WTC11 (cell line): ENCODE measurements at regions not wholly inside any gene's neighbourhood (a gene's known extent, or its start where the extent isn't known, plus 50 kb on each side); places are given as distances from the start of the nearest gene placed in this dataset.

Experiments
- CBFB ChIP-seq: sonication (generic); formaldehyde crosslinking; IDR thresholded peaks from 2 replicates; pipeline ENCODE4 v1.8.1; 2022; ENCODE audit warnings: mild to moderate bottlenecking, low read depth, missing genetic modification reagents
- CREM ChIP-seq: sonication (generic); formaldehyde crosslinking; IDR thresholded peaks from 2 replicates; pipeline ENCODE4 v1.8.1; 2022; ENCODE audit warnings: mild to moderate bottlenecking, missing genetic modification reagents, moderate library complexity
- CTCF ChIP-seq: fragments of 200-600 bp; IDR thresholded peaks from 2 replicates; pipeline ENCODE4 v1.8.0; 2022; ENCODE audit warnings: antibody characterized with exemption
- FOXP1 ChIP-seq: sonication (generic); formaldehyde crosslinking; IDR thresholded peaks from 2 replicates; pipeline ENCODE4 v1.8.0; 2022; ENCODE audit warnings: missing genetic modification reagents, mild to moderate bottlenecking, moderate library complexity, borderline replicate concordance
- GRHL2 ChIP-seq: fragments of 250-450 bp; sonication (Bioruptor Pico); IDR thresholded peaks from 2 replicates; pipeline ENCODE4 v1.8.0; 2022; ENCODE audit warnings: mild to moderate bottlenecking, moderate library complexity; ENCODE audit not compliant: insufficient replicate concordance, severe bottlenecking
- KAT7 ChIP-seq: sonication (generic); formaldehyde crosslinking; IDR thresholded peaks from 2 replicates; pipeline ENCODE4 v1.8.1; 2023; ENCODE audit warnings: missing genetic modification reagents, mild to moderate bottlenecking, borderline replicate concordance
- PRRX2 ChIP-seq: fragments of 250-450 bp; sonication (Bioruptor Pico); IDR thresholded peaks from 2 replicates; pipeline ENCODE4 v1.8.0; 2021; ENCODE audit warnings: mild to moderate bottlenecking
- TCF7 ChIP-seq: sonication (generic); formaldehyde crosslinking; IDR thresholded peaks from 2 replicates; pipeline ENCODE4 v1.8.0; 2022; ENCODE audit warnings: mild to moderate bottlenecking, low read depth, missing genetic modification reagents, moderate library complexity
- USF2 ChIP-seq: sonication (generic); formaldehyde crosslinking; IDR thresholded peaks from 2 replicates; pipeline ENCODE4 v1.8.1; 2023; ENCODE audit warnings: mild to moderate bottlenecking, missing genetic modification reagents, moderate library complexity

- TF ChIP-seq CTCF (no peak), FOXP1 (CRISPR knock-in tag) (no peak), CBFB (CRISPR knock-in tag) (no peak), KAT7 (CRISPR knock-in tag) (no peak), CREM (CRISPR knock-in tag) (no peak), TCF7 (no peak), GRHL2 (no peak), PRRX2 (no peak), USF2 (CRISPR knock-in tag) (no peak)
Measured at GRCh38 chr4:41358647-41359421, 102.1 kb downstream of the UCHL1 start.
